T47D (cell line): ENCODE measurements at regions not wholly inside any gene's neighbourhood (a gene's known extent, or its start where the extent isn't known, plus 50 kb on each side); places are given as distances from the start of the nearest gene placed in this dataset.

Experiments used
- DNase-seq, 2 experiments: peaks; one replicate each; pipeline versions ENCODE4 v3.0.0 to v3.0.0-alpha.2; 2011 to 2012; ENCODE audit warnings: low read depth in 1 of 2, low spot score in 1 of 2
- JUND ChIP-seq: IDR thresholded peaks from 2 replicates; pipeline ENCODE4 v1.6.1; 2012; ENCODE audit warnings: low read depth
- in situ Hi-C: cut with HindIII; loops from 2 replicates; pipeline ENCODE4 v1.10.0; 2016; ENCODE audit warnings: low sequenced_read_pairs, low pct_unique_long_range_greater_than_20kb

DNA sequence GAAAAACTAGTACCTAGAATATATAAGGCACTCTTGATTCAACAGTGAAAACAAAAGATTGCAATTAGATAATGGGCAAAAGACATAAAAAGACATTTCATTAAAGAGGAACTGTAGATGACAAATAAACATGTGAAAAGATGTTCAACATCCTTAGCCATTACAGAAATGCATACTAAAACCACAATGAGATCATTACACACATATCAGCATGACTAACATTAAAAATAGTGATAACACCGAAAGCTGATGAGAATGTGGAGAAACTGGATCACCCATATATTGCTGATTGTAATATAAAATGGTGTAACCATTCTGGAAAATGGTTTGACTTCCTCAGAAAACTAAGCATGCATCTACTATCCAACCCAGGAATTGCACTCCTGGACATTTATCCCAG, 340.3 kb downstream of the SEC16B start:
- in situ Hi-C loops = no loop called here
- DNase-seq = no peak
- TF ChIP-seq JUND = no peak

- TF ChIP-seq JUND = no peak
- in situ Hi-C loops = no loop called here
- DNase-seq = no peak
Measured at GRCh38 chr1:177627148-177627910, 342.5 kb downstream of the SEC16B start.

GRCh38 chr1:177620636-177621190, 349.1 kb downstream of the SEC16B start:
- no peak for DNase-seq
- in situ Hi-C loops = no loop called here
- TF ChIP-seq JUND = no peak

DNA sequence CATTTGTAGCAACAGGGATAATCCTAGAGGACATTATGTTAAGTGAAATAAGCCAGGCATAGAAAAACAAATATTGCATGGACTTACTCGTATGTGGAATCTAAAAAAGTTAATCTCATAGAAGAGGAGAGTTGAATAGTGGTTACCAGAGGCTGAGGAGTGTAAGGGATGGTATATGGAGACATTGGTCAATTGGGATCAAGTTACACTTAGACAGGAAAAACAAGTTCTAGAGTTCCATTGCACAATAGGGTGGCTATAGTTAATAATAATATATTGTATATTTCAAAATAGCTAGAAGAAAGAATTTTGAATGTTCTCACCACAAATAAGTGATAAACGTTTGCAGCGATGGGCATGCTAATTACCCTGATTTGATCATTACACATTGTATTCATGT, 354.6 kb downstream of the SEC16B start:
- DNase-seq = peak in 1 of 2 experiments; percentile 46
- in situ Hi-C loops = no loop called here
- no peak for TF ChIP-seq JUND

DNA sequence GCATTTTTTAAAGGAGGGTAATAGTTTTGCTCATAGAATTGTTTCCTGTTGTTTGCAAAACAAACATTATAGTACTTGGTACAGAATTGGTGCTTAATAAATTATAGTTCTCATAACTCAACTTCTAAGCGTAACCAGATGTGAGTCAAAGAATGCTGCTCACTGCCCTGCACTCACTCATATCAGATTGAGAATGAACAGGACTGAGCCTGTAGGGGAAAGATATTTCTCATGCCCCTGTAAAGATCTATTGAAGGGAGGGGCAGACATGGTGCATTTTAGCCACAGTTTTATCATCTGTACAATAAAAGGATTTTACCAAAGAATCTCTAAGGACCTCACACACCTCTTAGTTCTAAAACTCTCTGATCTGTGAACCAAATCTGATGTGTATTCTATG, 358.5 kb downstream of the SEC16B start:
- DNase-seq = no peak
- in situ Hi-C loops = no loop called here
- TF ChIP-seq JUND = no peak

GRCh38 chr1:177609953-177610352, 359.9 kb downstream of the SEC16B start:
- in situ Hi-C loops = no loop called here
- no peak for DNase-seq
- TF ChIP-seq JUND = no peak

DNA sequence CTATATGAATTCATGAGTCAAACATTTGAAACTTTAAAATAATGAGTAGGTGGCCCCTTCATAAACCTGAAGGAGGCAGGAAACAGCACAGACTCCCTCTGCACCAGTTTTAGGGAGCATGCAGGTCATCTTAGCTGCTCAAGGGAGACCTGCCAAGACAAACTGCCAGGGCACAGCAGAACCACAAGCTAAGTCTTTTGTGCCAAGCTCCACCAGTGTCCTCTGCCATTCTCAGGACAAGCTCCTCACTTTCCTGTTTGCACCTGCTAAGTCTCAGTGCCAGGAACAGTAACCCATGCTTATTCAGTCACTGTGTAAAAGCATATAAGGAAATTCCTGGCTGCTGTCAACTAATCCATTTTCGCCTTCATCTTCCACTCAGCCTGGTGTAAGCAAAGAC, 368.9 kb downstream of the SEC16B start:
- TF ChIP-seq JUND = no peak
- in situ Hi-C loops = no loop called here
- DNase-seq = no peak

- DNase-seq = no peak
- TF ChIP-seq JUND = no peak
- in situ Hi-C loops = no loop called here
Measured at GRCh38 chr1:177600321-177600720, 369.5 kb downstream of the SEC16B start.

DNA sequence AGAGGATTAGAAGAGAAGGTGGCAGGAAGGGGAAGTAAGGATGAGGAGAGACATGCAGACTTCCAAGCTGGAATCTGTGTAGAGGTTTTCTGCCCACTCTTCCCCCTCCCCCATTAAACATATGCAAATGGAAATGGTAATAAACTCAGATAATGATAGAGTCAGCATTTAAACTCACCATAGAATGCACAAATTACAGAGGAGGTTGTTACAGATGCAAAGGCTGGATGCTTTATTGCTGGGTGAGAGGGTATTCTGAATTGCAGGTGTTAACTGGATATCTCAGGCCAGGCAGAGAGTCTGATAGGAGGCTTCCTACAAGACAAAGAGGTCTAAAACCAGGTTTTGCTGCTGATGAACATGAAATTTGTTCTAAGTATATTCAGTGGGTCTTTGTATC, 372.5 kb downstream of the SEC16B start:
- TF ChIP-seq JUND = no peak
- in situ Hi-C loops = no loop called here
- no peak for DNase-seq

DNA sequence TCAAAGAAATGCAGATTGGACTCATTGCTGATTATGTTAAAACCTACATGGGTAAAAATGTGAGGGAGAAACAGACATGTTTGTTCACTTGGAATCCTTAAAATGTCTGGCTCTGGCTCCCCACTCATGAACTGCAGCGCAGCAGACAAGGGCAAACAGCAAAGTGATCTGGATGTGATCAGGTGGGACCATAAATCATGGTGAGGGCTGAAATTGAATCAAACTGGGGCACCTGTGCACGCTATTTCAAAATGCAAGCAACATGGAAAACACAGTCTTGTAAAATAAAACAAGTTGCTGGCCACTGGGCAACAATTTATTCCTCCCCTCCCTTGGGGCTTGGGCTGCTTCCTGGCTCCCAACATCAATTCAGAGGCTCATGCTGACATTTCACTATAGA, 373.4 kb downstream of the SEC16B start:
- DNase-seq = no peak
- TF ChIP-seq JUND = no peak
- in situ Hi-C loops = no loop called here

- in situ Hi-C loops = no loop called here
- DNase-seq = no peak
- TF ChIP-seq JUND = no peak
Measured at GRCh38 chr1:177593105-177593504, 376.8 kb downstream of the SEC16B start.

DNA sequence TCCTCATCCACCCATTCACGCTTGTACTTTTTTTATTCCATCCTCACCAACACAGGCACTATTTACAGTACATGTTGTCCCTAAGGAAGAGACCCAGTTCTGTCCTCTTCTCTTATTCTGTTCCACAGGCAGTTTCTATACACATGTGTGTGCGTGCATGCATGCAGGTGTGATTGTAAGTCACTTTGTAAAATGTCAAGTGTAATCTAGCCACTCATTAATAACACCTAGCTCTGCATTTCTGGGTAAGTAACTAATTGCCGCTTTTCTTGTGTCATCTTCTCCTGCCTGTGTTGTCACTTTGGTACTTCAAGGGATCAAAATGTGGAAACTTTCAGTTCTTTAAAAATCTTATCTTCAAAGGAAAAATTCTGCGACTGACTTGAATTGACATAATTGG, 377.2 kb downstream of the SEC16B start:
- in situ Hi-C loops = no loop called here
- no peak for TF ChIP-seq JUND

DNA sequence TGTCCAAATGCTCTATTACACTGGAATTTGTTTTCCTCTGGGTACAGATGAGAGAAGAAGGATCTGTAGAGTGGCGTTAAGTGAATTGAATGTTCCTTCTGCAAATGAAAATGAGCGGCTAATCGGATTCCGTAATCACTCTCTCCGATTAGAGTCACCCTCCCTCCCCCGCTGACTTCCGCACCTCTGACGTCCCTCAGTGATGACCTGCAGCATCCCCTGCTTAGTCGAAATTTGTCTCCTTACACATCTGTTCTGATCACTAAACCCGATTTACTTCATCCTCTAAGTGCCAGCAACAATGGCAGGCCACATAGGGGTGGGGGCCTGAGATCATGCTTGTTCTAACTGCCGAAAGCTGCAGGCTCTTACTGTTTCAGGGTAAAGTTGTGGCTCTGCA, 378.7 kb downstream of the SEC16B start:
- DNase-seq = no peak
- no peak for TF ChIP-seq JUND
- in situ Hi-C loops = no loop called here

More for the DNA sequence above, 377.2 kb downstream of the SEC16B start:
- DNase-seq = no peak

GRCh38 chr1:177589166-177589565, 380.7 kb downstream of the SEC16B start:
- TF ChIP-seq JUND = no peak
- no peak for DNase-seq

More at GRCh38 chr1:177589166-177589565, 380.7 kb downstream of the SEC16B start:
- in situ Hi-C loops = no loop called here
